ENCODE measurements at regions not wholly inside any gene's neighbourhood (a gene's known extent, or its start where the extent isn't known, plus 50 kb on each side); places are given as distances from the start of the nearest gene placed in this dataset.

DNA sequence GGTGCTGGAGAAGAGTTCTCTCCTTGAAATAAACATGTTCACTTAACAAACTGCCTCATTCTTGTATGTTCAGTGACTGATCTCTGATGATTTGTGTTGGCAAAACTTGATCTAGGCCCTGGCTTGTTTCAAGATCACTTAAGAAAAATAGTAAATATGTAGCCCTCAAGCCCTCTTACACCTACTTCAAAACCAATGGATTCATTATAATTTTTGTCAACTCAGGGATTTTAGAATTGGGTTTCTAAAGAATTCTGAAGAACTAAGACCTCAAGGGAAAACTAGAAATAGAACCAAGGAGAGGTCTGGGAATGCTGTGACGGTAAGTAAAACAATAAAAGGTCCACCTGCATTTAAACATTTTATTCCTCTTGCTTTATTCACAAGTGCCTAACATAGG is 1731.6 kb upstream of the CELF4 start:
- TF ChIP-seq, protein P1, sequence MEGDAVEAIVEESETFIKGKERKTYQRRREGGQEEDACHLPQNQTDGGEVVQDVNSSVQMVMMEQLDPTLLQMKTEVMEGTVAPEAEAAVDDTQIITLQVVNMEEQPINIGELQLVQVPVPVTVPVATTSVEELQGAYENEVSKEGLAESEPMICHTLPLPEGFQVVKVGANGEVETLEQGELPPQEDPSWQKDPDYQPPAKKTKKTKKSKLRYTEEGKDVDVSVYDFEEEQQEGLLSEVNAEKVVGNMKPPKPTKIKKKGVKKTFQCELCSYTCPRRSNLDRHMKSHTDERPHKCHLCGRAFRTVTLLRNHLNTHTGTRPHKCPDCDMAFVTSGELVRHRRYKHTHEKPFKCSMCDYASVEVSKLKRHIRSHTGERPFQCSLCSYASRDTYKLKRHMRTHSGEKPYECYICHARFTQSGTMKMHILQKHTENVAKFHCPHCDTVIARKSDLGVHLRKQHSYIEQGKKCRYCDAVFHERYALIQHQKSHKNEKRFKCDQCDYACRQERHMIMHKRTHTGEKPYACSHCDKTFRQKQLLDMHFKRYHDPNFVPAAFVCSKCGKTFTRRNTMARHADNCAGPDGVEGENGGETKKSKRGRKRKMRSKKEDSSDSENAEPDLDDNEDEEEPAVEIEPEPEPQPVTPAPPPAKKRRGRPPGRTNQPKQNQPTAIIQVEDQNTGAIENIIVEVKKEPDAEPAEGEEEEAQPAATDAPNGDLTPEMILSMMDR (IDR thresholded peaks at IDR 0.05), result no peak
- TF ChIP-seq POLR2AphosphoS5 (IDR thresholded peaks at IDR 0.05) (no peak), POLR2A (IDR thresholded peaks at IDR 0.05) (no peak)

All from sigmoid colon (tissue), 4 donors.